ENCODE measurements at regions not wholly inside any gene's neighbourhood (a gene's known extent, or its start where the extent isn't known, plus 50 kb on each side); places are given as distances from the start of the nearest gene placed in this dataset.

DNA sequence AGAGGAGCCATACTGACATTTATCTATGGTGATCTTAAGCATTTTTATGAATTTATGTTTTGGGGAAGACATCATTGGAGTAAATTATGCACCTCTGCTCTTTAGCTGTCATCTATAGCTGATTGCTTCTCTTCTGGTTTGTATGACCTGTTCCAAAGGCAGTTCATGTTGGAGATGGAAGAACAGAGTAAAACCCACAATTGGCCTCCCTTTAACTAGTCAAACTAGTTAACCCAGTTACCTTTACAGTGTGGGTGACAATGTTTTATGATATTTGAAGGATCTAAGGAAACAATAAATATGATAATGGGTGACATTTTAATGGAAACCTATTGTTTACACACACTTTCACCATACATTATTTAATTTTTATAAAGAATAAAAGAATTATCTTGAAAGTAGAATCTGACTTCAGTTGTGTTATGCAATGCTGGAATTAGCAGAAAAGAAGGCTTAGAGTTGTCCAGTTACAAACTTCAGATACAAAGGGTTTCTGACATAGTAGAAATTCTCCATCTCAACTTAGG is 263.5 kb downstream of the NFKBIZ start:
- no peaks in the 10 kb centered on the region for H3K36me3 ChIP-seq (replicated peaks in 1 of 2; ENCODE audit: control insufficient read depth in 1 of 2, insufficient read depth in 2 of 2, low read length in 2 of 2)
- no peaks in the 10 kb centered on the region; a peak in 1 of 5 replicates for H3K27me3 ChIP-seq (ENCODE audit: control insufficient read depth in 1 of 2, insufficient read depth in 2 of 2, low read length in 2 of 2)
- no peaks in the 10 kb centered on the region for H3K79me2 ChIP-seq (ENCODE audit: insufficient read depth, low read length)
- no peak overlapping the region for H2AFZ ChIP-seq (ENCODE audit: low read length)
- H3K4me3 ChIP-seq (replicated peaks in 1 of 3; ENCODE audit: insufficient read depth in 1 of 3, low read depth in 2 of 3, low read length in 3 of 3), result no peak overlapping the region
- H3K9me3 ChIP-seq (ENCODE audit: low read length), result no peaks in the 10 kb centered on the region
- no peak overlapping the region for H3K4me2 ChIP-seq (ENCODE audit: low read depth, low read length)
- TF ChIP-seq ZNF619 (CRISPR knock-in tag; IDR thresholded peaks at IDR 0.05), result no peak
- TF ChIP-seq, protein P1, sequence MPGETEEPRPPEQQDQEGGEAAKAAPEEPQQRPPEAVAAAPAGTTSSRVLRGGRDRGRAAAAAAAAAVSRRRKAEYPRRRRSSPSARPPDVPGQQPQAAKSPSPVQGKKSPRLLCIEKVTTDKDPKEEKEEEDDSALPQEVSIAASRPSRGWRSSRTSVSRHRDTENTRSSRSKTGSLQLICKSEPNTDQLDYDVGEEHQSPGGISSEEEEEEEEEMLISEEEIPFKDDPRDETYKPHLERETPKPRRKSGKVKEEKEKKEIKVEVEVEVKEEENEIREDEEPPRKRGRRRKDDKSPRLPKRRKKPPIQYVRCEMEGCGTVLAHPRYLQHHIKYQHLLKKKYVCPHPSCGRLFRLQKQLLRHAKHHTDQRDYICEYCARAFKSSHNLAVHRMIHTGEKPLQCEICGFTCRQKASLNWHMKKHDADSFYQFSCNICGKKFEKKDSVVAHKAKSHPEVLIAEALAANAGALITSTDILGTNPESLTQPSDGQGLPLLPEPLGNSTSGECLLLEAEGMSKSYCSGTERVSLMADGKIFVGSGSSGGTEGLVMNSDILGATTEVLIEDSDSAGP (CRISPR knock-in tag; IDR thresholded peaks at IDR 0.05; ENCODE audit: borderline replicate concordance), result no peak
- no peak for TF ChIP-seq REL (CRISPR knock-in tag; conservative IDR thresholded peaks at IDR 0.05)
- TF ChIP-seq ZSCAN21 (CRISPR knock-in tag; IDR thresholded peaks at IDR 0.05; ENCODE audit: borderline replicate concordance), result no peak
- TF ChIP-seq ZNF615 (CRISPR knock-in tag; IDR thresholded peaks at IDR 0.05; ENCODE audit: borderline replicate concordance), result no peak
- TF ChIP-seq, protein P2, sequence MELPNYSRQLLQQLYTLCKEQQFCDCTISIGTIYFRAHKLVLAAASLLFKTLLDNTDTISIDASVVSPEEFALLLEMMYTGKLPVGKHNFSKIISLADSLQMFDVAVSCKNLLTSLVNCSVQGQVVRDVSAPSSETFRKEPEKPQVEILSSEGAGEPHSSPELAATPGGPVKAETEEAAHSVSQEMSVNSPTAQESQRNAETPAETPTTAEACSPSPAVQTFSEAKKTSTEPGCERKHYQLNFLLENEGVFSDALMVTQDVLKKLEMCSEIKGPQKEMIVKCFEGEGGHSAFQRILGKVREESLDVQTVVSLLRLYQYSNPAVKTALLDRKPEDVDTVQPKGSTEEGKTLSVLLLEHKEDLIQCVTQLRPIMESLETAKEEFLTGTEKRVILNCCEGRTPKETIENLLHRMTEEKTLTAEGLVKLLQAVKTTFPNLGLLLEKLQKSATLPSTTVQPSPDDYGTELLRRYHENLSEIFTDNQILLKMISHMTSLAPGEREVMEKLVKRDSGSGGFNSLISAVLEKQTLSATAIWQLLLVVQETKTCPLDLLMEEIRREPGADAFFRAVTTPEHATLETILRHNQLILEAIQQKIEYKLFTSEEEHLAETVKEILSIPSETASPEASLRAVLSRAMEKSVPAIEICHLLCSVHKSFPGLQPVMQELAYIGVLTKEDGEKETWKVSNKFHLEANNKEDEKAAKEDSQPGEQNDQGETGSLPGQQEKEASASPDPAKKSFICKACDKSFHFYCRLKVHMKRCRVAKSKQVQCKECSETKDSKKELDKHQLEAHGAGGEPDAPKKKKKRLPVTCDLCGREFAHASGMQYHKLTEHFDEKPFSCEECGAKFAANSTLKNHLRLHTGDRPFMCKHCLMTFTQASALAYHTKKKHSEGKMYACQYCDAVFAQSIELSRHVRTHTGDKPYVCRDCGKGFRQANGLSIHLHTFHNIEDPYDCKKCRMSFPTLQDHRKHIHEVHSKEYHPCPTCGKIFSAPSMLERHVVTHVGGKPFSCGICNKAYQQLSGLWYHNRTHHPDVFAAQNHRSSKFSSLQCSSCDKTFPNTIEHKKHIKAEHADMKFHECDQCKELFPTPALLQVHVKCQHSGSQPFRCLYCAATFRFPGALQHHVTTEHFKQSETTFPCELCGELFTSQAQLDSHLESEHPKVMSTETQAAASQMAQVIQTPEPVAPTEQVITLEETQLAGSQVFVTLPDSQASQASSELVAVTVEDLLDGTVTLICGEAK (IDR thresholded peaks at IDR 0.05), result no peak
- TF ChIP-seq, protein P2 (CRISPR knock-in tag; IDR thresholded peaks at IDR 0.05), result no peak
- ATAC-seq (no peak), DNase-seq (ENCODE audit: low spot score) (no peak), FAIRE-seq (no peak)
- H3K4me1 ChIP-seq (ENCODE audit: insufficient read depth, low read length), result no peaks in the 10 kb centered on the region
- H4K20me1 ChIP-seq (ENCODE audit: insufficient read depth, low read length), result no peaks in the 10 kb centered on the region
- in situ Hi-C loops (cut with HindIII; ENCODE audit: extremely low pct_ligation_motif_present, low pct_unique_long_range_greater_than_20kb) (no loop called here), intact Hi-C loops (cut with micrococcal nuclease; ENCODE audit: unreplicated experiment) (no loop called here)
- H3K9ac ChIP-seq (ENCODE audit: insufficient read depth, low read depth, low read length), result no peak overlapping the region
- POLR2A ChIA-PET, result no interaction called here
- BruUV-seq (replicated peaks), result no TSS peak
- CTCF ChIA-PET (ENCODE audit: low intra/inter-chr PET ratio, low total read pairs), result no interaction called here
- no peak overlapping the region for H3K27ac ChIP-seq (ENCODE audit: extremely low read length, insufficient read depth, low read length)
